AG04449 (cell line): ENCODE measurements at regions not wholly inside any gene's neighbourhood (a gene's known extent, or its start where the extent isn't known, plus 50 kb on each side); places are given as distances from the start of the nearest gene placed in this dataset.

ENCODE experiments used
- CTCF ChIA-PET: fragments of 350-600 bp; formaldehyde crosslinking; extraction: SDS; loops from one replicate; lab custom pipeline; 2021; ENCODE audit warnings: antibody characterized with exemption; lab: Yijun Ruan, JAX
- POLR2A ChIA-PET: fragments of 400-600, 350-600 bp; formaldehyde crosslinking; extraction: SDS; loops from one replicate; lab custom pipeline; 2020; ENCODE audit warnings: antibody characterized with exemption, inconsistent platforms; lab: Yijun Ruan, JAX
- DNase-seq: peaks from one replicate; pipeline ENCODE4 v3.0.0-alpha.2; 2010; ENCODE audit warnings: low read depth, low spot score
- H3K4me3 ChIP-seq: 2 replicates; pipeline ENCODE4 v1.5.1; 2011; ENCODE audit warnings: low read depth, mild to moderate bottlenecking, control low read depth, low read length
- TF ChIP-seq, protein P1 (sequence below): IDR thresholded peaks from one replicate; pipeline ENCODE4 v1.5.1; 2011; ENCODE audit warnings: mild to moderate bottlenecking, moderate library complexity, low read length, control low read depth, inconsistent platforms; ENCODE audit not compliant: insufficient read depth; ENCODE audit errors: missing control alignments

DNA sequence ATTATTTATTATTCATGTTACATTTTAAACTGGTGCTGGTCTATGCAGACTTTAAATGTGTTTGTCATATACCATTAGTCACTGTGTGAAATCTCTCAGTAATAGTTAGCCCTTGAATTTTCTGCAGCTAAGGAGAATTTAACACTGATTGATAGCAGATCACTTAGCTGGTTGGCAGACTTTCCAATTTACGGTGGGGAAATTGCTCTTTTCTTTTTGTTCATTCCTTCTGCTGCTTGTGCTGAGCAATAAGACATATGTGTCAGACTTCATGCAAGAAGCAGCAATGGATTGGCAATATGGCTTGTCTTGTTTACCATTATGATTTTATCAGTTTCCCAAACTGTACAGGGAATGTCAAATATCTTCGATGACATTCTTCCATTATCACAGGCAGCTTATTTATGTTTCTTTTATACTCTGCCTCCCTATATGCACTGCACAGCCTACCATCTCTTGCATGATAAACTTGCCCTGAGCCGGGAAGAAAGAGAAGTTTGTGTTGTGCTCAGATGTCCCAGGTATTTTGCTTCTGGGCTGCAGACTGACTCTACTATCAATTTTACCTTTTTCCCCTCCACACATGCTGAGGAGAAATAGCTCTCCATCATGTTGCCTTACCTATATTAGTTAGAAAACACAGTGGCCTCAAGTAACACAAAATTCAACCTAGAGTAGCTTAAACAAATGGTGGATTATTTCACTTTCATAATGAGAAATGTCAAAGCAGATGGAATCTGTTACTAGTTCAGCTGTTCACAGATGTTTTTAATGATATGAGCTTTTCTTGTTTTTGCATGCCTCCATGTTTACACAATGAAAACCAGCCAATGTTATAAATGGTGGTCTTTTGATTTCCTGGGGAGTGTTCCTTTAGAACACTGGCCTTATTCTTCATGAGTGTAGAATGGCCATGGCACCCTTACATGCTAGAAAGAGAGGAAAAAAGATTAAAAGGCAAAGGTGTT, 968.1 kb upstream of the GOT2 start:
- TF ChIP-seq, protein P1, sequence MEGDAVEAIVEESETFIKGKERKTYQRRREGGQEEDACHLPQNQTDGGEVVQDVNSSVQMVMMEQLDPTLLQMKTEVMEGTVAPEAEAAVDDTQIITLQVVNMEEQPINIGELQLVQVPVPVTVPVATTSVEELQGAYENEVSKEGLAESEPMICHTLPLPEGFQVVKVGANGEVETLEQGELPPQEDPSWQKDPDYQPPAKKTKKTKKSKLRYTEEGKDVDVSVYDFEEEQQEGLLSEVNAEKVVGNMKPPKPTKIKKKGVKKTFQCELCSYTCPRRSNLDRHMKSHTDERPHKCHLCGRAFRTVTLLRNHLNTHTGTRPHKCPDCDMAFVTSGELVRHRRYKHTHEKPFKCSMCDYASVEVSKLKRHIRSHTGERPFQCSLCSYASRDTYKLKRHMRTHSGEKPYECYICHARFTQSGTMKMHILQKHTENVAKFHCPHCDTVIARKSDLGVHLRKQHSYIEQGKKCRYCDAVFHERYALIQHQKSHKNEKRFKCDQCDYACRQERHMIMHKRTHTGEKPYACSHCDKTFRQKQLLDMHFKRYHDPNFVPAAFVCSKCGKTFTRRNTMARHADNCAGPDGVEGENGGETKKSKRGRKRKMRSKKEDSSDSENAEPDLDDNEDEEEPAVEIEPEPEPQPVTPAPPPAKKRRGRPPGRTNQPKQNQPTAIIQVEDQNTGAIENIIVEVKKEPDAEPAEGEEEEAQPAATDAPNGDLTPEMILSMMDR = no peak
- ChIA-PET CTCF (no interaction called here), POLR2A (no interaction called here)
- H3K4me3 ChIP-seq = no peak overlapping the region
- no peak for DNase-seq

DNA sequence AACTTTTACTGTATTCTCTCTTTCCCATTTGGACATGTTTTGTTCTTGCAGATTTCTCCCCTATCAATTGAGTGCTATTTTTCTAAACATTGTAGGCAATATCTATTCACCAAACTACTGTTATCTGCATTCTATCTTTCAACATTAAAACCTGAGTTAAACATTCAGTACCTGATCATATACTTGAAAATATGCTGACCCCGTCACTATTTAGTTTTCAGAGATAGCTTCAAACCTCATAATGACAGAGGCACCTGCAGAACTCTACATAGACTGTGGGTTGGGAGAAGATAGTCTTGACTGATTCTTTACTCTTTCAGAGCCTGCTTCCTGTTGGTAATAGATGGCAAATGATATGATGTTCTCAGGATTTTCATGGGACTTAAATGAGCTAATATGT, 965.7 kb upstream of the GOT2 start:
- no peak overlapping the region for H3K4me3 ChIP-seq
- no peak for DNase-seq
- POLR2A ChIA-PET = no interaction called here
- CTCF ChIA-PET = no interaction called here
- TF ChIP-seq, protein P1 = no peak

DNA sequence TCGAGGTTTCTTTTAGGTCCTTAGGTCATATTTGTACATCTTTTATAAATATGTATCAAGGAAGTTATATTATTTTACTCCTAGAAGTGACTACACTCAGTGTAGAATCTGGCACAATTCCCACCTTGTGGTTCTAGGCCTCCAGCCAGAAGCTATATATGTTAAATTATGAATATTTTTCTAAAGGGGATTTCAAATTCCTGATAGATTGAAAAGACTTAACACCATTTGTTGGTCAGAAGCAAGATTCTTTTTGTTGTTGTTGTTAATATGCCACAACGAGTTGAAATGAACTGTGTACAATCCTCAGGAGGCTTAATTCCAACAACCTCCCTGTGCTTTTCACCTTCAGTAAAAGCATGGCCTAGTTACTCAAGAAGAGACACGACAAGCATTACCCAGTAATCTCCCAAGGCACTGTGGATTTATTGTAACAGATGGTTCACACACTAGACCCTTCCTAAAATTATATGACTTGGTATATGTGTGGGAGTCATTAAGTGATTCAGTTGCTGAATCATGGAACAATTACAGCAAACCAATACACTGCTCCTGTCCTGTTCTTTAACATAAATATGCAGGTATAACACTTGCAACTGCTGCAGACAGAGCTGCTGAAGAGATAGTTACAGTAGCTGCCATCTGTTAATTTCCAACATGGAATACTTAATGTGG, 964.4 kb upstream of the GOT2 start:
- H3K4me3 ChIP-seq = no peak overlapping the region
- ChIA-PET POLR2A (no interaction called here), CTCF (no interaction called here)
- DNase-seq = no peak
- TF ChIP-seq, protein P1 = no peak

DNA sequence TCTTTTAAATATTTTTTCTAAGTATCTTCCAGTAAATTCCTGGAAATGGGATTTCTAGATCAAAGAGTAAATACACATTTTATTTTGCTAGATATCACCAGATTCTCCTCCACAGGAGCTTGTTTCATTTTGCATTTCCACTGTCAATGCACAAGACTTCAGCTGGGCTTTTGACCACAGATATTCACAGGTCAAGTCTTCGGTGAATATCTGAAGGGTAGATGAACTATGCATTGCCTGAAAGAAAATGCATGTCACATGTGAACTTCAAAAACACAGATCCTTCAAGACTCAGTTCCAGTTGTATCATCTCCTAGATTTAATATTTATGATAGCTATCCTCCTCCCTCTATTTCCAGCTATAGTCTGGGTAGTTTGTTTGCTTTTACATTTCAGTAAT, 963.6 kb upstream of the GOT2 start:
- no peak for DNase-seq
- ChIA-PET CTCF (no interaction called here), POLR2A (no interaction called here)
- TF ChIP-seq, protein P1 = no peak
- no peak overlapping the region for H3K4me3 ChIP-seq

DNA sequence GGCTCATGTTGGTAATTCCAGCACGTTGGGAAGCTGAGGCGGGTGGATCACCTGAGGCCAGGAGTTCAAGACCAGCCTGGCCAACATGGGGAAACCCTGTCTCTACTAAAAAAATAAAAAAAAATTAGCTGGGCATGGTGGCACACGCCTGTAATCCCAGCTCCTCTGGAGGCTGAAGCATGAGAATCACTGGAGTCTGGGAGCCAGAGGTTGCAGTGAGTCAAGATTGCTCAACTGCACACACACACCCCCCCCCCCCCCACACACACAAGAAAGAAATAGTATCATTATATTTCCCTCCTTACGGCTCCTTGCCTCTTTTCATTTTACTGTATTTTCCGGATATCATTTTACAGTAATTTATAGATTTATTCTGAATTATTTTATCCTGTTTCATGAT, 963.1 kb upstream of the GOT2 start:
- POLR2A ChIA-PET = no interaction called here
- DNase-seq = no peak
- no peak overlapping the region for H3K4me3 ChIP-seq
- TF ChIP-seq, protein P1 = no peak
- CTCF ChIA-PET = no interaction called here

DNA sequence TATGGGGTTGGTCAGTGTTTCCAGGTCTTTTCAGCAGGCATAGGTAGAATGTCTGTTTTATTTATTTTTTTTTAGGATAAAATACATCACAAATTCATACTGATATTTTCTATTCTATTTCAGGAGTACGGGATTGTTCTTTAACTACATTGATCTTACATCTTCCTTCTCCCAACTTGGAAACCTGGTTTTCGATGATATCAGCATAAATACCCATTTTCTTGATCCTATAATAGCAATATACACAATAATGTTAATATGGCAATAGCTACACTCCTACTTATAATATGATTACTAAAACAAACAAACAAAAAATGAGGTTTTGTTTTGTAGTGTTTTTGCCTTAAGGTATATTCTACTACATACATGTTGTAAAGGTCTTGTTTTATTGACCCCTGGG, 962.4 kb upstream of the GOT2 start:
- ChIA-PET CTCF (no interaction called here), POLR2A (no interaction called here)
- no peak for DNase-seq
- TF ChIP-seq, protein P1 = no peak
- H3K4me3 ChIP-seq = no peak overlapping the region
